PFSK-1 (cell line): ENCODE measurements at regions not wholly inside any gene's neighbourhood (a gene's known extent, or its start where the extent isn't known, plus 50 kb on each side); places are given as distances from the start of the nearest gene placed in this dataset.

Source experiments
- FOXP2 ChIP-seq: optimal IDR thresholded peaks from 2 replicates; pipeline ENCODE3; 2011; ENCODE audit warnings: borderline replicate concordance, control low read depth, inconsistent platforms; ENCODE audit not compliant: insufficient read depth; ENCODE audit errors: extremely low read length, extremely low read depth
- POLR2AphosphoS5 ChIP-seq: IDR thresholded peaks from 2 replicates; pipeline ENCODE4 v1.6.1; 2012; ENCODE audit warnings: low read depth, mild to moderate bottlenecking, control low read depth, low read length, moderate library complexity
- SIN3A ChIP-seq: IDR thresholded peaks from 2 replicates; pipeline ENCODE4 v1.6.1; 2012; ENCODE audit warnings: mild to moderate bottlenecking, low read length, moderate library complexity, borderline replicate concordance; ENCODE audit not compliant: insufficient read depth
- TAF1 ChIP-seq: IDR thresholded peaks from 2 replicates; pipeline ENCODE4 v1.6.1; 2012; ENCODE audit warnings: low read length, control low read depth, borderline replicate concordance; ENCODE audit not compliant: insufficient read depth
- TF ChIP-seq, protein P1 (sequence below), 2 experiments: IDR thresholded peaks; 2 replicates each; pipeline versions ENCODE4 v1.6.1 to v1.8.0; 2011 to 2012; ENCODE audit warnings: low read depth in 2 of 2, low read length in 2 of 2, control low read depth in 1 of 2, inconsistent platforms in 1 of 2, mild to moderate bottlenecking in 1 of 2, moderate library complexity in 1 of 2; ENCODE audit not compliant: insufficient read depth in 1 of 2

DNA sequence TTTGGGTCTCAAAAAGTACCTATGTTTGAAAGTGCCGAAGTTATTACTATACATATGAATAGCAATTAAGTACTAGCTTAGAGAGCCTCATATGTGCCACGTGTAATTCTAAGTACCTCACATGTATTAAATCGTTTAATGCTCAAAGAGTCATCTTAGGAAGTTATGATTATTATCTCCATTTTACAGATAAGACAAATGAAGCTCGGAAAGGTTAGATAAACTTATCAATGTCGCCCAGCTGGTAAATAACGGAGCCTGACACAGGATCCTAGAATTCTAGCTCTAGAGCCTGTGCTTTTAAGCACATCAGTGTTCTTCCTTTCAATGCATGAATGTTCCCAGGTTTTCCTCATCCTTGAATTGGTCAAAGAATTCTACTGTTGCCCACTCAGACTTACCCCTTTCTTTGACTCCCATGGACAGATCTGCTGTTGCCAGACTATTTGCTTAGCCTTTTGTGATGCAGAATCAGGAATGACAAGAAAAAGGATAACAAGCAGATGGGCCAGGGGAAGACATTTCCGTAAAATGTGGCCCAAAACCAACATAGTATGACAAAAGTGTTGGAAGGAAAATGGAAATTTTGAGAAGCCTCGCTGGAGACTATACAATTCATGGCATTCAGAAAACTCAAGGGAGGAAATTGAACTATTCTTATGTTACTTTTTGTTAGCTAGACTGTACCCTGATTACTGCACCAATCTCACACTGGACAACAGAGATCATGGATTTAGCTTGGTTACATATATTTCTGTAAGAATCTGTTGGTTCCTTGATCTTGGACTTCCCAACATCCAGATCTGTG, 237.1 kb upstream of the CITED2 start:
- TF ChIP-seq, protein P1, sequence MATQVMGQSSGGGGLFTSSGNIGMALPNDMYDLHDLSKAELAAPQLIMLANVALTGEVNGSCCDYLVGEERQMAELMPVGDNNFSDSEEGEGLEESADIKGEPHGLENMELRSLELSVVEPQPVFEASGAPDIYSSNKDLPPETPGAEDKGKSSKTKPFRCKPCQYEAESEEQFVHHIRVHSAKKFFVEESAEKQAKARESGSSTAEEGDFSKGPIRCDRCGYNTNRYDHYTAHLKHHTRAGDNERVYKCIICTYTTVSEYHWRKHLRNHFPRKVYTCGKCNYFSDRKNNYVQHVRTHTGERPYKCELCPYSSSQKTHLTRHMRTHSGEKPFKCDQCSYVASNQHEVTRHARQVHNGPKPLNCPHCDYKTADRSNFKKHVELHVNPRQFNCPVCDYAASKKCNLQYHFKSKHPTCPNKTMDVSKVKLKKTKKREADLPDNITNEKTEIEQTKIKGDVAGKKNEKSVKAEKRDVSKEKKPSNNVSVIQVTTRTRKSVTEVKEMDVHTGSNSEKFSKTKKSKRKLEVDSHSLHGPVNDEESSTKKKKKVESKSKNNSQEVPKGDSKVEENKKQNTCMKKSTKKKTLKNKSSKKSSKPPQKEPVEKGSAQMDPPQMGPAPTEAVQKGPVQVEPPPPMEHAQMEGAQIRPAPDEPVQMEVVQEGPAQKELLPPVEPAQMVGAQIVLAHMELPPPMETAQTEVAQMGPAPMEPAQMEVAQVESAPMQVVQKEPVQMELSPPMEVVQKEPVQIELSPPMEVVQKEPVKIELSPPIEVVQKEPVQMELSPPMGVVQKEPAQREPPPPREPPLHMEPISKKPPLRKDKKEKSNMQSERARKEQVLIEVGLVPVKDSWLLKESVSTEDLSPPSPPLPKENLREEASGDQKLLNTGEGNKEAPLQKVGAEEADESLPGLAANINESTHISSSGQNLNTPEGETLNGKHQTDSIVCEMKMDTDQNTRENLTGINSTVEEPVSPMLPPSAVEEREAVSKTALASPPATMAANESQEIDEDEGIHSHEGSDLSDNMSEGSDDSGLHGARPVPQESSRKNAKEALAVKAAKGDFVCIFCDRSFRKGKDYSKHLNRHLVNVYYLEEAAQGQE (IDR thresholded peaks at IDR 0.05; ENCODE audit: insufficient read depth in 1 of 2, low read depth in 2 of 2, low read length in 2 of 2), result no peak
- TF ChIP-seq SIN3A (no peak), TAF1 (no peak), POLR2AphosphoS5 (no peak), FOXP2 (no peak)

- TF ChIP-seq POLR2AphosphoS5 (no peak), TAF1 (no peak), SIN3A (no peak), FOXP2 (no peak)
- TF ChIP-seq, protein P1 (IDR thresholded peaks at IDR 0.05; ENCODE audit: insufficient read depth in 1 of 2, low read depth in 2 of 2, low read length in 2 of 2), result no peak
Observed at GRCh38 chr6:139608466-139609261, 234.2 kb upstream of the CITED2 start.

- no peak for TF ChIP-seq FOXP2
- no peak for TF ChIP-seq SIN3A
- TF ChIP-seq TAF1, result no peak
- TF ChIP-seq, protein P1 (IDR thresholded peaks at IDR 0.05; ENCODE audit: insufficient read depth in 1 of 2, low read depth in 2 of 2, low read length in 2 of 2), result no peak
- no peak for TF ChIP-seq POLR2AphosphoS5
Observed at GRCh38 chr6:139605350-139605749, 230.9 kb upstream of the CITED2 start.

DNA sequence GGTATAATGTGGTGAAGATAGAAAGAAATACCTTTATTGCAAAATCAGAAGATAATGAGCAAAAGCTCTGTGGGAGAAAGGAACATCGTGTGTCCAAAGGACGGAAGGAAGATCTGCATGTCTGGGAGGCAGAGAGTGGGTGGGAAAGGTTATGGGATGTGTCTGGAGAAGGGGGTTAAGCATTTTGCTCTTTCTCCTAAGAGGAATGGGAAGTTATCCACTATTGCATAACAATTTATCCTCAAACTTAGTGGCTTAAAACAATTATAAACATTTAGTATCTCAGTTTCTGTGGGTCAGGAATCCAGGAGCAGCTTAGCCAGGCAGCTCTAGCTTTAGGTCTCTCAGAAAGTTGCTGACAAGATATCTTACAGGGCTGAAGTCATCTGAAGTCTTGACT, 229.1 kb upstream of the CITED2 start:
- TF ChIP-seq FOXP2 (no peak), SIN3A (no peak), TAF1 (no peak), POLR2AphosphoS5 (no peak)
- TF ChIP-seq, protein P1 (IDR thresholded peaks at IDR 0.05; ENCODE audit: insufficient read depth in 1 of 2, low read depth in 2 of 2, low read length in 2 of 2), result no peak
